ENCODE measurements at regions not wholly inside any gene's neighbourhood (a gene's known extent, or its start where the extent isn't known, plus 50 kb on each side); places are given as distances from the start of the nearest gene placed in this dataset.

- Histone ChIP-seq H3K4me3 (ENCODE audit: low read length) (no peak overlapping the region), H3K9ac (ENCODE audit: low read length) (no peak overlapping the region), H3K27me3 (ENCODE audit: low read depth, low read length) (no peaks in the 10 kb centered on the region), H3K9me3 (ENCODE audit: insufficient read depth, low read length) (no peaks in the 10 kb centered on the region), H3K27ac (ENCODE audit: low read length) (no peak overlapping the region), H2AFZ (ENCODE audit: low read depth, low read length) (no peak overlapping the region), H3K36me3 (replicated peaks; ENCODE audit: low read depth, low read length) (no peaks in the 10 kb centered on the region), H3K4me2 (ENCODE audit: low read length) (no peak overlapping the region), H3K4me1 (ENCODE audit: low read length) (peaks cover 21% of the 10 kb centered on the region), H3K79me2 (ENCODE audit: low read length) (no peaks in the 10 kb centered on the region), H4K20me1 (ENCODE audit: insufficient read depth, low read length) (no peaks in the 10 kb centered on the region)
- TF ChIP-seq CTCF (IDR thresholded peaks at IDR 0.05; ENCODE audit: low read depth, low read length) (no peak), EZH2phosphoT487 (IDR thresholded peaks at IDR 0.05; ENCODE audit: low read depth) (no peak)
Measured at GRCh38 chr2:37588316-37588777, 83.1 kb downstream of the CDC42EP3 start.

- Histone ChIP-seq H2AFZ (ENCODE audit: low read depth, low read length) (peak overlapping the region; percentile 22), H3K4me3 (ENCODE audit: low read length) (no peak overlapping the region), H3K27me3 (ENCODE audit: low read depth, low read length) (no peaks in the 10 kb centered on the region), H3K4me1 (ENCODE audit: low read length) (peaks cover 21% of the 10 kb centered on the region), H3K36me3 (replicated peaks; ENCODE audit: low read depth, low read length) (no peaks in the 10 kb centered on the region), H3K79me2 (ENCODE audit: low read length) (no peaks in the 10 kb centered on the region), H3K27ac (ENCODE audit: low read length) (no peak overlapping the region), H4K20me1 (ENCODE audit: insufficient read depth, low read length) (no peaks in the 10 kb centered on the region), H3K4me2 (ENCODE audit: low read length) (peak overlapping the region; percentile 33), H3K9me3 (ENCODE audit: insufficient read depth, low read length) (0 out of 2 replicates have a peak, but pooled peaks cover 4% of the 10 kb centered on the region), H3K9ac (ENCODE audit: low read length) (no peak overlapping the region)
- TF ChIP-seq CTCF (IDR thresholded peaks at IDR 0.05; ENCODE audit: low read depth, low read length) (no peak), EZH2phosphoT487 (IDR thresholded peaks at IDR 0.05; ENCODE audit: low read depth) (no peak)
Measured at GRCh38 chr2:37589298-37589697, 82.1 kb downstream of the CDC42EP3 start.

- Histone ChIP-seq H2AFZ (ENCODE audit: low read depth, low read length) (no peak overlapping the region), H3K4me2 (ENCODE audit: low read length) (no peak overlapping the region), H3K36me3 (replicated peaks; ENCODE audit: low read depth, low read length) (no peaks in the 10 kb centered on the region), H3K27ac (ENCODE audit: low read length) (no peak overlapping the region), H3K79me2 (ENCODE audit: low read length) (no peaks in the 10 kb centered on the region), H3K9me3 (ENCODE audit: insufficient read depth, low read length) (0 out of 2 replicates have a peak, but pooled peaks cover 4% of the 10 kb centered on the region), H3K4me1 (ENCODE audit: low read length) (peaks cover 20% of the 10 kb centered on the region), H3K4me3 (ENCODE audit: low read length) (no peak overlapping the region), H3K27me3 (ENCODE audit: low read depth, low read length) (no peaks in the 10 kb centered on the region), H4K20me1 (ENCODE audit: insufficient read depth, low read length) (no peaks in the 10 kb centered on the region), H3K9ac (ENCODE audit: low read length) (no peak overlapping the region)
- TF ChIP-seq CTCF (IDR thresholded peaks at IDR 0.05; ENCODE audit: low read depth, low read length), result no peak
- no peak for TF ChIP-seq EZH2phosphoT487 (IDR thresholded peaks at IDR 0.05; ENCODE audit: low read depth)
Measured at GRCh38 chr2:37590119-37590571, 81.3 kb downstream of the CDC42EP3 start.

Measured in OCI-LY3 (cell line).